HepG2 (cell line): ENCODE measurements at regions not wholly inside any gene's neighbourhood (a gene's known extent, or its start where the extent isn't known, plus 50 kb on each side); places are given as distances from the start of the nearest gene placed in this dataset.

Experiments used
- ATAC-seq: fragments of 200-7000 bp; cut with Tn5 transposase; 3 replicates; pipeline ENCODE4 v1.9.1; 2020; ENCODE audit warnings: mild to moderate bottlenecking, moderate library complexity
- BruUV-seq: library from RNA; stranded (reverse); fragments of 400-500 nt; replicated peaks from 2 replicates; lab custom pipeline; 2021; lab: Mats Ljungman, UMichigan
- CTCF ChIA-PET: fragments of 300-600 bp; formaldehyde crosslinking; extraction: SDS; loops from one replicate; lab custom pipeline; 2021; ENCODE audit warnings: low total read pairs, inconsistent platforms, low intra/inter-chr PET ratio; lab: Yijun Ruan, JAX
- POLR2A ChIA-PET: fragments of 350-600 bp; sonication (Branson Sonifier 250); formaldehyde crosslinking; loops from one replicate; lab custom pipeline; 2020; ENCODE audit warnings: antibody characterized with exemption, inconsistent platforms; lab: Yijun Ruan, JAX
- DNase-seq: peaks from one replicate; pipeline ENCODE4 v3.0.0-alpha.2; 2015; ENCODE audit warnings: low spot score
- FAIRE-seq: peaks from 3 replicates; lab custom pipeline; 2011; peaks lifted over from hg19 to GRCh38; lab: Jason Lieb, UNC
- H2AFZ ChIP-seq: one replicate; pipeline ENCODE4 v1.6.1; 2011; ENCODE audit warnings: low read length, inconsistent platforms
- H3K27ac ChIP-seq: fragments of 300-600 bp; 3 replicates; pipeline ENCODE4 v1.8.0; 2011; ENCODE audit warnings: mixed run types, mild to moderate bottlenecking, mixed read lengths, low read length, inconsistent platforms; ENCODE audit not compliant: insufficient read depth; ENCODE audit errors: extremely low read length
- H3K27me3 ChIP-seq, 2 experiments: fragments of 200-600 bp in 1 of 2; 2 replicates in 1 of 2; 3 replicates in 1 of 2; pipeline versions ENCODE4 v1.6.0 to v1.8.0; 2011; ENCODE audit warnings: low read length in 2 of 2, mild to moderate bottlenecking in 2 of 2, moderate library complexity in 2 of 2, inconsistent platforms in 1 of 2; ENCODE audit not compliant: insufficient read depth in 2 of 2, control insufficient read depth in 1 of 2
- H3K36me3 ChIP-seq, 2 experiments: fragments of 200-600 bp in 1 of 2; replicated peaks in 1 of 2; 2 replicates in 1 of 2; 3 replicates in 1 of 2; pipeline versions ENCODE4 v1.5.1 to v1.8.0; 2011; ENCODE audit warnings: low read length in 2 of 2, inconsistent platforms in 1 of 2; ENCODE audit not compliant: insufficient read depth in 2 of 2, control insufficient read depth in 1 of 2
- H3K4me1 ChIP-seq: 2 replicates; pipeline ENCODE4 v1.5.1; 2012; ENCODE audit warnings: low read length, inconsistent platforms; ENCODE audit not compliant: insufficient read depth
- H3K4me2 ChIP-seq: 2 replicates; pipeline ENCODE4 v1.6.0; 2011; ENCODE audit warnings: low read depth, low read length, inconsistent platforms
- H3K4me3 ChIP-seq, 3 experiments: fragments of 200-600 bp in 1 of 3; sonication (generic), shearing (Covaris generic) in 1 of 3; replicated peaks in 1 of 3; 2 replicates each; pipeline ENCODE4 v1.5.1; 2011 to 2016; ENCODE audit warnings: low read length in 3 of 3, inconsistent platforms in 2 of 3, low read depth in 2 of 3, mild to moderate bottlenecking in 2 of 3, control low read depth in 1 of 3, mixed read lengths in 1 of 3; ENCODE audit not compliant: insufficient read depth in 1 of 3
- H3K79me2 ChIP-seq: one replicate; pipeline ENCODE4 v1.6.1; 2011; ENCODE audit warnings: low read length, inconsistent platforms; ENCODE audit not compliant: insufficient read depth
- H3K9ac ChIP-seq: 2 replicates; pipeline ENCODE4 v1.6.0; 2011; ENCODE audit warnings: mild to moderate bottlenecking, low read depth, low read length, inconsistent platforms; ENCODE audit not compliant: insufficient read depth
- H3K9me3 ChIP-seq: 2 replicates; pipeline ENCODE4 v1.5.1; 2012; ENCODE audit warnings: mild to moderate bottlenecking, low read length
- H4K20me1 ChIP-seq: 2 replicates; pipeline ENCODE4 v1.6.0; 2011; ENCODE audit warnings: inconsistent platforms, mild to moderate bottlenecking, low read length, moderate library complexity; ENCODE audit not compliant: insufficient read depth
- BCL6 ChIP-seq: IDR thresholded peaks from 2 replicates; pipeline ENCODE4 v1.6.1; 2016; ENCODE audit warnings: missing genetic modification reagents, missing compliant biosample characterization
- HNF1B ChIP-seq: sonication (generic); formaldehyde crosslinking; IDR thresholded peaks from 2 replicates; pipeline ENCODE4 v1.5.1; 2020; ENCODE audit warnings: mild to moderate bottlenecking, moderate library complexity, missing genetic modification reagents
- HNRNPUL1 ChIP-seq: fragments of 200-400 bp; formaldehyde crosslinking; IDR thresholded peaks from 2 replicates; pipeline ENCODE4 v1.6.1; 2017; ENCODE audit warnings: low read depth, mild to moderate bottlenecking, low read length, moderate library complexity
- IRF2 ChIP-seq: IDR thresholded peaks from 2 replicates; pipeline ENCODE4 v1.6.1; 2018; ENCODE audit warnings: missing genetic modification reagents, missing compliant biosample characterization
- KLF16 ChIP-seq, 2 experiments: sonication (generic) in 1 of 2; formaldehyde crosslinking in 1 of 2; IDR thresholded peaks; 2 replicates each; pipeline versions ENCODE4 v1.6.1 to v1.8.0; 2016 to 2023; ENCODE audit warnings: missing genetic modification reagents in 2 of 2, missing compliant biosample characterization in 1 of 2
- RERE ChIP-seq: IDR thresholded peaks from 2 replicates; pipeline ENCODE4 v1.6.1; 2016; ENCODE audit warnings: low read depth, missing genetic modification reagents, missing compliant biosample characterization
- SALL1 ChIP-seq: sonication (generic); formaldehyde crosslinking; IDR thresholded peaks from 2 replicates; pipeline ENCODE4 v1.8.0; 2022; ENCODE audit warnings: mild to moderate bottlenecking, missing genetic modification reagents
- SRSF9 ChIP-seq: fragments of 200-400 bp; formaldehyde crosslinking; IDR thresholded peaks from 2 replicates; pipeline ENCODE4 v1.6.1; 2018; ENCODE audit warnings: borderline replicate concordance, mild to moderate bottlenecking, low read depth, low read length; ENCODE audit not compliant: insufficient read depth, poor library complexity, severe bottlenecking
- ZGPAT ChIP-seq: IDR thresholded peaks from 2 replicates; pipeline ENCODE4 v1.6.1; 2016; ENCODE audit warnings: mild to moderate bottlenecking
- ZNF354B ChIP-seq: sonication (generic); formaldehyde crosslinking; IDR thresholded peaks from 2 replicates; pipeline ENCODE4 v1.8.0; 2022; ENCODE audit warnings: mild to moderate bottlenecking, missing genetic modification reagents
- ZNF513 ChIP-seq: sonication (generic); formaldehyde crosslinking; conservative IDR thresholded peaks from 2 replicates; pipeline ENCODE4 v1.5.0; 2020; ENCODE audit warnings: missing genetic modification reagents
- WGBS: methylation state at CpG from one replicate; pipeline ENCODE4 v1.1.6; 2017; ENCODE audit warnings: low lambda C conversion rate; 5-methylcytosine and 5-hydroxymethylcytosine counted together
- in situ Hi-C: cut with HindIII; loops from 2 replicates; pipeline ENCODE4 v1.10.0; 2017; ENCODE audit warnings: low pct_unique_long_range_greater_than_20kb; ENCODE audit not compliant: extremely low pct_ligation_motif_present
- intact Hi-C: fragments of 100-400 bp; cut with micrococcal nuclease; formaldehyde crosslinking; loops from one replicate; pipeline ENCODE4 v1.10.0; 2022; ENCODE audit not compliant: unreplicated experiment

GRCh38 chr14:53888535-53889386 is 67.9 kb downstream of the BMP4 start (continued):
- TF ChIP-seq ZGPAT (CRISPR knock-in tag) (peak; percentile 31; the same call in 1 of the 2 replicates), BCL6 (CRISPR knock-in tag) (0 out of 2 replicates have a peak, but pooled peaks have one; percentile 26), IRF2 (CRISPR knock-in tag) (no peak), HNRNPUL1 (peak; percentile 91), HNF1B (CRISPR knock-in tag) (peak; percentile 59)

GRCh38 chr14:53885136-53885640 is 71.4 kb downstream of the BMP4 start:
- H3K79me2 ChIP-seq, result no peaks in the 10 kb centered on the region
- H3K9ac ChIP-seq, result no peak overlapping the region
- no TSS peak for BruUV-seq
- ChIA-PET POLR2A (no interaction called here), CTCF (no interaction called here)
- 94% methylated on average over 1 of the region's 1 CpG for WGBS
- no peak for DNase-seq
- in situ Hi-C loops (no loop called here), intact Hi-C loops (loop anchor here (10.0 kb wide), 1 partner anchor 60 kb away; no protein-coding TSS in a partner anchor)
- peaks cover 95% of the 10 kb centered on the region for H3K4me1 ChIP-seq
- no peak for FAIRE-seq
- H3K4me2 ChIP-seq, result no peak overlapping the region
- H3K9me3 ChIP-seq, result no peaks in the 10 kb centered on the region
- no peak overlapping the region for H3K4me3 ChIP-seq
- H3K27me3 ChIP-seq, result no peaks in the 10 kb centered on the region
- ATAC-seq, result no peak
- no peaks in the 10 kb centered on the region for H4K20me1 ChIP-seq
- H3K36me3 ChIP-seq, result no peaks in the 10 kb centered on the region
- H2AFZ ChIP-seq, result no peak overlapping the region
- H3K27ac ChIP-seq, result no peak overlapping the region
- TF ChIP-seq IRF2 (CRISPR knock-in tag), result no peak
- no peak for TF ChIP-seq ZNF513 (CRISPR knock-in tag)
- TF ChIP-seq SALL1 (CRISPR knock-in tag), result no peak
- TF ChIP-seq KLF16 (CRISPR knock-in tag; IDR thresholded peaks at IDR 0.05), result no peak
- no peak for TF ChIP-seq ZNF354B (CRISPR knock-in tag)
- no peak for TF ChIP-seq RERE
- TF ChIP-seq SRSF9, result no peak
